ENCODE measurements at regions not wholly inside any gene's neighbourhood (a gene's known extent, or its start where the extent isn't known, plus 50 kb on each side); places are given as distances from the start of the nearest gene placed in this dataset.
"Not testable (repeated sequence)": the region's sequence is repeated elsewhere in the genome, so short reads cannot be mapped to it uniquely, and the experiment has no call there.

- no peak for DNase-seq
These were observed 261.2 kb downstream of the TAF11L14 start for GRCh38 chr5:17895288-17896033.

DNA sequence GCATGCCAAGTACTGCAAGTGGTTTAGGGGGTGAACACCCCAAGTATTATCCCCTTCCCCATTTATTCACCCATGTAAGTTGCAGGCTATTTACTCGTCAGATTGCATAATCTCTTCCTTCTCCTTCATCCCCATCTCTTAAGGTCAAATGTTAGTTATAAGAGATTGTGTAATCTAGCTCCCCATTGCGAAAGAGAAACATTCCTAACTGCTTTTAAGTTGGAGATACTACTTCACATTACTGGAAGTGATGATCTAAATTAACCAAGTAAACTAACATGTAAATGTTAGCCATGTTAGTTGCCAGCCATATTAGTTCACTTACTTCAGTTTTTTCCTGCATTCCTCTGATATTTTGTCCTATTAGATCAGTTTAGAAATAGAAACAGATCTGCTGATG is 262.3 kb downstream of the TAF11L14 start:
- DNase-seq: no peak

DNA sequence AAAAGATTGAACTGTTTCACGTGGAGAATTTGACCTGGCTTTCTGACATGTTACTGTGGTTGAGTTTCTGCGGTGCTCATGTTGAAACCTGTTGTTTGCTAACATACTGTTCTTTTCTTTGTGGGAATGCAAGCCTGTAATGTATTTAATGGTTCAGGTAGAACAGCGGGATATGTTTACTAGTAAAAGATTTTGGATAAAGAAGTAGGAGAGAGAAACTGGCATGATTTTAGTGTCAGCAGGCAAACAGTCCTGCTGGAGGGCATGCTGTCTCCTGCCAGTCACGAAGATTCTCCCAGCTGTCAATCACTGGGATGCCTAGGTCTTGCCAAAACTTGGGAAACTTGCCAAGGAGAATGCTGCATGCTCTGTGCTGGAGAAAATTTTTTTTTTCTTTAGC is 263.5 kb downstream of the TAF11L14 start:
- no peak for DNase-seq

- DNase-seq: no peak
These were observed 264.5 kb downstream of the TAF11L14 start for GRCh38 chr5:17898766-17899165.

DNA sequence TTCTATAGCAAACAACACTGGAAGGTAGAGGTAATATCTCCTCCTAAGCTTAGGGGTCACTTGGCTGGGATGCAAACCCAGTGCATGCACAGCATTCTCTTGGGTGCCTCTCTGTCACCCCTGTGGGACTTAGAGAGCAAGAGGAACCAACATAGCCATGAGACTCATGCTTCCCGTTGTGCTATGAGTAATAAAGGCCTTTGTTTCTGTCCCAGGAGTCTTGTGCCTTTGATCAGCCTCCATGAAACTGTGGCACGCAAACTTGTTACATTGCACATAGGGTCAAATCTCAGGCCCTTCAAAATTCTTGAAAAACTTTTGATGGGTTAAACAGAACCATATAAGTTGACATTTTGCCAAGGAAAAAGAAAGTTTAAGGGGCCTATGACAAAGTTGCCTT is 272.8 kb downstream of the TAF11L14 start:
- DNase-seq: no peak

DNA sequence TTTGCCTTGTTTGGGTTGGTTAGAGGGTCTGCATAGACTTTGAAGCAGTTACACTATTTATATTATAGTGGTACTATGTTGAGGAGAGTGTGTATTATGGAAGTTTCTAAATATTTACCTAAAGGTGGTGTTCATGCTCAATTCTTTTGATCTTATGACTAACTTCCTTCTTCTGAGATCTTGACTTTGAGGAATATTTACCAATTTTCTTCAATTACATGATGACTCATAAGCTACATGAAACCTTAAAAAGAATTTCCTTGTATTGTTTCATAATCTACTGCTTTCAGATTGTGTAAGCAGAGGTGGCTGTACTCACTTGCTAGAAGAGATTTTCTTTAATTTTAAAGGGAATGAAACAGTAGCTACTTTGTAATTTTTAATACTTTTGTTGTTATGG is 276.1 kb downstream of the TAF11L14 start:
- no peak for DNase-seq

GRCh38 chr5:17912794-17913193 is 278.5 kb downstream of the TAF11L14 start:
- no peak for DNase-seq

GRCh38 chr5:17916446-17916845 is 282.2 kb downstream of the TAF11L14 start:
- DNase-seq: no peak

DNA sequence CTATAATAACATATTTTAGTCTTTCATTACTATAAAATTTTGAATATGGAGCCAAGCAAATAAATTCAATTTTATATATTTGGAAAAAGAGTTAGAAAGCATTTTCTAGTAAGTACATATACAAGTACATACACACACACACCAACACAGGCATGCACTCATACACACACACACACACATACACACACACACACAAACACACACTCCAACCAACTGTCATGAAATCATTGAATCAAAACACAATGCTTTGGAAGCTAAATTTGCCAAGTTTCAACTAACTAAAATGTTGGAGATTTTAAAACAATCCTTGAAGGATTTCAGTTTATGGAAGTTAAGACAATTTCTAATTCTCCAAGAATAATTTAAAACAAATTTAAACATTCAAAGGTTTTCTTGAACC is 283.2 kb downstream of the TAF11L14 start:
- DNase-seq: no peak

DNA sequence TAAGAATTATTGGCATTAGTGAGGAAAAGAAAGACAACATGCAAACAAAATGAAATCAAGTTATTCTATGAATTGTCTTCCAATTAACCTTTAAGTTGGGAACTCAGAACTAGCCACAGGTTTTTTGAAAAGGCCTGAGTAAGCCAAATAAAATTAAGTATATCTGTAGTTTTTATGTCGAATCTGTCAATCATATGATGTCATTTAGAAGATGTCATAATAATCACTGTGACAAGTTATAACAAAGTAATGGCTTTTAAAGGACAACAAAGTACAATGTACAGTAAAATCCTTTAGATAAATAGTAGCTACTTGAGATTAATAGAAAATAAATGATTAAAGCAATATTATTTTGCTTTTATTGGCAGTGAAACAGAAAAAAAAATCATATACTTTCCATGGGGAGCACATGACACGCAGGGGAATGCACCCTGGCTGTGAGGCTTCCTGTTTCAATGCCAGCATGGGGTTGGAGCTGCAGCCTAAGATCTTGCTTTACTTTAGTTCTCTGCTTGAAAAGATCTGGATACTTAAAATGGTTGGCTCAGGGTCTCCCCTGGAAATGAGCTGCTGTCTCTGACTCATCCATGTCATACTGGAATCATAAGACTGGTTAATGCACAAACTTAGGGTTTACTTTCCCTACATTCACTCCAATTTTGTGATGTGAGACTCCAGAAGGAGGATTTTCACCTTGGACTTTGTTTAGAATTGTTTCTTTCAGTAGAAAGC is 284.3 kb downstream of the TAF11L14 start:
- DNase-seq: no peak

DNA sequence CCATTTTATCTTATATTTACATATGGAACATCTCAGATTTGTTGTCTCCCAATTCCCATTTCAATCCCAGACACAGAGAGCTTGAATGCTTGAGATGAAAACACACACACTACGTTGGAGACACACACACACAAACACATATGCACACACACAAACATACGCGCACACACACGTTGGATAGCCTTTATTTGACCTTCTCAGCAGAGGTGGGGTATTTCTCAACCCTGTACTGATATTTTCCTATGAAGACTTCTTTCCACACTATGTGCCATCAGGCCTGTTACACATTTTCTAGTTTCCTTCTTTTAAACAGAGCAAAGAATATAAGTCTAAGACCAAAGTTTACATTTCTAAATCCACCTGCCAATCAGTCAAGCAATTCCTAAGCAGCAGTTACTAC is 291.0 kb downstream of the TAF11L14 start:
- DNase-seq: no peak

DNA sequence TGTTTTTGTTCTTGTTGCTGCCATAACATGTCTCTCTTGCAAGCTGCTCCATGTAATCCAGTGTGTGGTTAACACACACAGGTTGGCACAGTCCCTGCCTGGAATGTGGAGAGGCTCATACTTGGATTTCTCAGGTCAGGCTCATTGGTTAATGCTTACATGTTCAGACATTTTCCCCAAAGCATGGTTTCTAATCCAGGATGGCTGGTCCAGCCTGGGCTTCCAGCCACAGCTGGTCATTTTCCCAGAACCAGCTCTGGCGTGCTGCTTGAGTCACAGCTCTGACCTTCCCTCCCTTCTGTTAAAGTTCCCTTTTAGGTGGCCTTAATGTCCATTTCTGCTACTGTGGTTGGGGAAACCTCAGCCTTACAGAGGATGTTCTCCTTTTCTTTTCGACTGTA is 294.3 kb downstream of the TAF11L14 start:
- no peak for DNase-seq

DNA sequence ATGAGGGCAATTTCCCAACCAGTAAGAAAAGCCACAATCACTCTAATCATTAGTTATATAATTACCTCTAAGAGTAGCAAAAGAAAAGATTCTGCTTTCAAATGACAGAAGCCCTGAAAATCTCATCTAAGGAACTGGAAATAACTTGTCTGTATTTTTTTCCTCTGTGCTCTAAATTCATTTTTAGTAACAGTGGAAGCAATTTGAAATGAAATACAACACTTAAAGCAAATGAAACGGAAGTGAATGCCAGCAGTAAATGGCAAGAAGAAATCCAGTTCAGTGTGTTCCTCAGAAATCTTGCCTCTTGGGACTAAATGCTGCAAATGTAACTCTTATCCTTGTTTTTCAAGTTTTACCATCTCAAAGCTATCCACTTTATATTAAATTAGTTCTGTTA is 294.9 kb downstream of the TAF11L14 start:
- DNase-seq: no peak

- no peak for DNase-seq
These were observed 296.1 kb downstream of the TAF11L14 start for GRCh38 chr5:17930346-17930745.

DNA sequence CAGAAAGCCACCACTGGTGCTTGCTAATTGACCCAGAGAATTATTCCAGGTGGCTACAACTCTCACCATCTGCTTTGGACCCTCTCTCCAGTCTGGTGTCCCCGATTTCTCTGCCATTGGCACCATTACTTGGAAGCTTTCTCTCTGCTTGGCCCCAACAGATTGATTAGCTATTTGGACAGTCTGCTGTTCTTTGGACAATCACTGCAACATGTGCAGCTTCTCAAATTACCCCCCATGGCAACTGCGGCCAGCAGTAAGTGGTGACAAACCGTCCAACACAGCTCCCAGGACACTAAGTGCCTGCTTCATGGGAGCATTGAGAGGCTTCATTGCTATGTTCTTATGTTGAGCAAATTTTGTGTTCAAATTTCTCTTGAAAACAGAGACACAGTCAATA is 309.8 kb downstream of the TAF11L14 start:
- no peak for DNase-seq

GRCh38 chr5:17947029-17947428 is 312.8 kb downstream of the TAF11L14 start:
- DNase-seq: no peak

DNA sequence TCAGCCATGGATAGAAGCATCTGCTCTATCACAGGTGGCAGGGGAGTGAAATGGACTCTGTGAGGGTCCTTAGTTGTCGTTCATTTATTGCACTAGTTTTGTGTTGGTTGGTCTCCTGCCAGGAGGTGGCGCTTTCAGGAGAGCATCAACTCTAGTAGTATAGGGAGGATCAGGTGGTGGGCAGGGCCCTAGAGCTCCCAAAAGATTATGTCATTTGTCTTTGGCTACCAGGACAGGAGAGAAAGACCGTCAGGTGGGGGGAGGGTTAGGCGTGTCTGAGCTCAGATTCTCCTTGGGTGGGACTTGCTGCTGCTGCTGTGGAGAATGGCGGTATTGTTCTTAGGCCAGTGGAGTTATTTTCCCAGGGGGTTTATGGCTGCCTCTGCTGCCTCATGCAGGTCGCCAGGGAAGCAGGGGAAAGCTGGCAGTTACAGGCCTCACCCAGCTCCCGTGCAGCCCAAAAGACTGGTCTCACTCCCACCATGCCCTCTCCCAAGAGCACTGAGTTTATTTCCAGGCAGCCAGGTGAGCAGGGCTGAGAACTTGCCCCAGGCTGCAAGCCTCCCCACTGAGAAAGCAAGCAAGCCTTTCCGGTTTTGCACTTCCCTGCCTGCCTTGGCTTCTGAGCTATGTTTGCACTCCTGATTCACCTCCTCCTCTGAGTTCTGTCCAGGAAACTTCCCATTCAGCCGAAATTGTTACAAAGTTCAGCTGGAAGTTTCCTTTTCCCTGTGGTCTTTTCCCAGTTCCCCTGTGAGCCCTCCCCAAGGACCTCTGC is 317.3 kb downstream of the TAF11L14 start:
- DNase-seq: peak; percentile 67

DNA sequence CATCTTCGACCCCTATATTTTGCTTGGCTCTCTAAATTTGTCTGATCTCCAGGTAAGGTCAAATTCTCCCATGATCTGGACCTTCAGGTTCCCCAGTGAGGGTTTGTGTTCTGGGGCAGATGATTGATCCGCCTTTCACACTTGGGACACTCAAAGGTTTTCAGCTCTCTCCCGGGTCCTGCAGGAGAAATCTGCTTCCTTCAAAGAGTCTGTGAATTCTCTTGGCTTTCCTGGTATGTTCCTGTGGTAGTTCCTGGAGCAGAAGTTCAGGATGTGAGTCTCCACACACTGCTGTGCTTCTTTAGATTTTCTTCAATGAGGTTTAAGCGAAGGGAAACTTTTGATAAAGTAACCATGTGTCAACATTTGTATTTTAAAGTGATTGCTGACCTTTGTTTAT is 318.0 kb downstream of the TAF11L14 start:
- no peak for DNase-seq

DNA sequence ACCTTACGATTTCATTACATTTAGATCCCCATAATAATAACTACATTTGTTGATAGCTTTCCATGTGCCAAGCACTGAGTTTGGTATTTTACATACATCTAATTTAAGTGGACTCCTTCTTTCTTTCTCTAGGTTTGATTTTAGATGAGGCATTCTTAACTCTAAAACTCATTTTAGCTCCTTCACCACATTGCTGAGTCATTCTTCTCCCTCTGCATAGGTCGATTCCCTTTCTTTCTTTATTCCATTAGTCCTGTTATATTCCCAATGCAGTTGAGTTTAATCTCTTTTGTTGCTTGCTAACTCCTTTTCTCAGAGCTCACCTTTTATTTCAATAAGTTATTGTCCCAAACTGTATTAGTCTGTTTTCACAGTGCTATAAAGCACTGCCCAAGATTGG is 329.8 kb downstream of the TAF11L14 start:
- no peak for DNase-seq

DNA sequence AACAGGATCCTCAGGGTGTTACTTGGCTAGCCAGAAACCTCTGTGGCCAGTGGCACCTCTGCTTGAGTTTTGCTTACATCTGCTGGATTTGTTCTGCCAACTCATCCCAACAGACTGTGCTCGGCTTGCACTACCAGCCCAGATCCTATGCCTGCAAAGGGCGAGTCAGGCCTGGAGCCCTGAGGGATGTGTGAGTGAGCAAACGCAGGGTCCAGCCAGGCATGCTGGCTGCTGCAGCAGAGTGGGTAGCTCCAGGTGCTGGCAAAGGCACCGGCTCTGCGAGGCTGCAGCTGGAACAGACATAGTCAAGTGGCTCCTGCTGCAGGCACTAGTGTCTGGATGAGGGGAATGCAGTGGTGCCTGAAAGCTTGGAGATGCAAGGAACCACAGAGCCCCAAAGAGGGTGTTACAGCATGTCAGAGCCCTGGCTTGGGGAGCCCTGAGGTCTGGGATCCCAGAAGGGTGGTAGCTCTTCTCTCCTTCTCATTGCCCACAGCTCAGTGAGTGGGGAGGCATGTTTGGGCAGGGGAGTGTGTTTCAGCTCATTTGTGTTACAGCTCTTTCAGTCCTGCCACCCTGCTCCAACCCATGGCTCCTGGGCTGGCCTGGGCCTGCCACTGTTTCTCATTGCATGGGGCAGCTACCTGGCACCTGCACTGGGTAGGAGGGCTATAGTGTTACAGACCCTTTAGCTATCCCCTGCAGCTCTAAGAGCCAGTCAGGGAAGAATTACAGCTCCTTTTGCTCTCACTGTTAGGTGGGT is 332.6 kb downstream of the TAF11L14 start:
- no peak for DNase-seq

DNA sequence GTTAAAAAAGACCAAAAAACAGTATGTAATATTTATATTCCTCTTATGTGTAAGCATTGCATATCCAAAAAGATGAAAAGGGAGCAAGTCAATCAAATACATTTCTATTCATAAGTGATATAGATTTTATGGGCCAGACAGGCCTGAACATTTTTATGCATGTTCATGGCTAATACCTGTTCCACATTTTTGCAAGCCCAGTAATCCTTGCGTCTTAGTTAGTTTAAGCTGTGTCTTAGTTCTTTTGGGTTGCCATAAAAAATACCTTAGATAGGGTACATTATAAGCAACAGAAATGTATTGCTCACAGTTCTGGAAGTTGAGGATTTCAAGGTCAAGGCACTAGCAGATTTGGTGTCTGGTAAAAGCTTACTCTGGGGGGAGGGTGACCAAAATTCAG is 342.1 kb downstream of the TAF11L14 start:
- no peak for DNase-seq

GRCh38 chr5:17978954-17979353 is 344.7 kb downstream of the TAF11L14 start:
- no peak for DNase-seq

DNA sequence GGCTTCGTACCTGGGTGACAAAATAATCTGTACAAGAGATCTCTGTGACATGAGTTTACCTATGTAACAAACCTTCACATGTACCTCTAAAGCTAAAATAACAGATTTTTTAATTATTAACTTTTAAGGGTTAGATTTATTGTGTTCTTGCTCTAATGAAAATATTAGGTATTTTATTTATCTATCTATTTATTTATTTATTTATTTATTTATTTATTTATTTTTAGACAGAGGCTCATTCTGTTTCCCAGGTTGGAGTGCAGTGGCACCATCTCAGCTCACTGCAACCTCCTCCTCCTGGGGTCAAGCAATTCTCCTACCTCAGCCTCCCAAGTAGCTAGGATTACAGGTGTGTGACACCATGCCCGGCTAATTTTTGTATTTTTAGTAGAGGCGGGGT is 348.4 kb downstream of the TAF11L14 start:
- not testable (repeated sequence) for DNase-seq

Measured in NCI-H82 (cell line).